IPS-18c (cell line): ENCODE measurements at regions not wholly inside any gene's neighbourhood (a gene's known extent, or its start where the extent isn't known, plus 50 kb on each side); places are given as distances from the start of the nearest gene placed in this dataset.
A peak's percentile ranks its signal among the peaks of the same experiment; 100 is the strongest.

Experiments
- H3K4me3 ChIP-seq: 2 replicates; pipeline ENCODE4 v1.7.0; 2013; ENCODE audit warnings: low read depth, mild to moderate bottlenecking, low read length, moderate library complexity; ENCODE audit not compliant: insufficient read depth
- H3K9me3 ChIP-seq: one replicate; pipeline ENCODE4 v1.6.1; 2013; ENCODE audit warnings: mild to moderate bottlenecking, low read length, moderate library complexity; ENCODE audit not compliant: control insufficient read depth, insufficient read depth

DNA sequence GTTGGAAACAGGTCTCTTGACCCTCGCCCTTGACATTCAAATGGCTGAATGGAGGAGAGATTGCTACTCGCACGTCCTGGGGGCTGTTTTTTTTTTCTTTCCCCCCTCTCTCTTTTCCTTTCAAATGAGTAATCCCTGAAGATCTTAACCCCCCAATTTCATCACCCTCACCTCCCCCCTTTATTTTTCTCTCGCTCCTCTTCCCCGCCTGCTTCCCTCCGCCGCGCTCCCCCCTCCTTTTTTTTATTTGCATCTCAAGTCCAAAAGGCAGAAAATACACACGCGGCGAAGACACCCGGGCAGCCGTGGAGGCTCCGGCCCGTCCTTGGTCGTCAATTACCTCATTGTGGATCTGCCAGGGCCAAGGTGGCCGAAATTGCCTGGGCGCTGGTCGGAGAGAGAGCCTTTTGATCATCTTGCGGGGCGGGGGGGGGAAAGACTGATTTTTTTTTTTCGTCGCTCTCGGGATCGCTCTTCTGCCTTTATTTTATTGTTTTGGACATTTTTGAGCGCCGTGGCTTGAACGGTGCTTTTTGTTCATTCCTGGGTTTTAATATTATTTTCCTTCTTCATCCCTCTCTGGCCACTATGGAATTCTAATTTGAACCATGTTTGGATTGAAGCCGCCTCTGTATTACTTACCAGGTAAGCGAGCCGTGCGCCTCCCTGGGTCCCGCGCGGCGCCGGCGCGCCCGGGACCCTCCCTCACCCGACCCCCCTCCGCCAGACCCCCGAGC is 57.2 kb upstream of the GSE1 start:
- Histone ChIP-seq H3K4me3 (peak overlapping the region; percentile 71), H3K9me3 (peaks cover 6% of the 10 kb centered on the region)

DNA sequence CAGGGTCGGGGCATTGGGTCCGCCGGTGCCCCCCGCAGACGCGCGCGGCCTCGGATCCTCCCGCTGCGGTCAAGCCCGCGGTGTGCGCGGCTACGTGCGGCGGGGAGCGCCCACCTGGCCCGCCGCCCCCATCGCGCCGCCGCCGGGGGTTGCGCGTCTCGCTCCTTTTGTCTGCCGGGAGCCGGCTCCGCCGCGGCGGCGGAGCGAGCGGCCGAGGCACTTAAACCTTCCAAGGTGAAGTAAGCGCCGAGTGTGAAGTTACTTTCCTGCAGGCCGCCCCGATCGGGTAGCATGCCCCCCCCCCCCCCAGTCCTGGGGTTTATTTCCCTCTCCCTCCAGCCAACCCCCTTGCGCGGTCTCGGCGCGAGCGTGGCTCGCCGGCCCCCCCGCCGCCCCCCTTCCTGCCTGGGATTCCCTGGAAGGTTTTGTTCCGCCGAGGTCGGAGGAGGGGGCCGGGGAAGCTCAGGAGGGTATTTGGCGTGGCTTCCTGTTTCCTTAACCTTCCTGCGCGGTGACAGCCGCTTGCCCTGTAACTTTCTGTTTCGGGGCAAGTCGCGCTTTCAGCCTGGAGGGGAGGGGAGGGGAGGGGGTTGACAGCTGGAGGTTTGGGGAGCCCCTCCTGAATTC is 56.6 kb upstream of the GSE1 start:
- Histone ChIP-seq H3K4me3 (peak overlapping the region; percentile 71), H3K9me3 (peaks cover 6% of the 10 kb centered on the region)

DNA sequence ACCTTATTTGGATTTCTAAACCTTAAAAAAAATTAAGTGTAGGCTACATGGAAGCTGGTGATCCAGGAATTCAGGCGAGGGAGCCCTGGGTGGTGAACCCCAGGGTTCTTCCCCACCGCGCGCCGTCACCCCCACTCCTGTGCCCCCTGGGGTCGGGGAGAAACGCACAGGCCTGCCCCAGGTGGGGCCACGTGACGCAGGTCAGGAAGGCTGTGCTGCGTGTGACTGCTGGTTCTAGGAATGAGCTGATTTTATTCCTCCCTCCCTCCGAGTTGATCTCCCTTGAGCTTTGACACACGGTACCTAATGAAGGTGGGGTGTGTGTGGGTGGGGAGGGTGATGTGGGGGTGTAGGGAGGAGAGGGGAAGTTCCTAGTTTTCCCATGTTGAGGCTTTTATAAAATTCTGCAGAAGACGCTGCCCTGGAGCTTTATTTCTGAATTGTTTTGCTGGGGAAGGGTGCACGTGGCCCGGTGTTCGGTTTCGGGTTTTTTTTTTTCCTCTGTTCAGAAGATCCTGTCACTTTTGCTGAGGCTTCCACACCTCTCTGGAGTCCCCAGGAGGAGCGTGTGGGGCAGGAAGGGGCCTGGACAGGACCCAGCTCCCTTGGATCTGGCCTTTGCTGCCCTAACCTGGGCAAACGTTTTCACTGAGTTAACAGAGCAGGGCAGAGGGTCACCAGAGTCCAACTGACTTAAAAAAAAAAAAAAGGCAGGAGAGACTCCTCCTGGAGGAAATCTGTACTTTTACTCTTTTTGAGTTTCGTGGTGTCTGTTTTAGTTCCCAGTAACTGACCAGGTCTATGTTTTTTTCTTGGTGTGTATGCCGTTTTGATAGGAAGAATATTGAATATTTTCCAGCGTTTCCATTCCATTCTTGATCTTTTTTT is 55.8 kb upstream of the GSE1 start:
- H3K4me3 ChIP-seq: peak overlapping the region; percentile 51
- peaks cover 6% of the 10 kb centered on the region for H3K9me3 ChIP-seq

DNA sequence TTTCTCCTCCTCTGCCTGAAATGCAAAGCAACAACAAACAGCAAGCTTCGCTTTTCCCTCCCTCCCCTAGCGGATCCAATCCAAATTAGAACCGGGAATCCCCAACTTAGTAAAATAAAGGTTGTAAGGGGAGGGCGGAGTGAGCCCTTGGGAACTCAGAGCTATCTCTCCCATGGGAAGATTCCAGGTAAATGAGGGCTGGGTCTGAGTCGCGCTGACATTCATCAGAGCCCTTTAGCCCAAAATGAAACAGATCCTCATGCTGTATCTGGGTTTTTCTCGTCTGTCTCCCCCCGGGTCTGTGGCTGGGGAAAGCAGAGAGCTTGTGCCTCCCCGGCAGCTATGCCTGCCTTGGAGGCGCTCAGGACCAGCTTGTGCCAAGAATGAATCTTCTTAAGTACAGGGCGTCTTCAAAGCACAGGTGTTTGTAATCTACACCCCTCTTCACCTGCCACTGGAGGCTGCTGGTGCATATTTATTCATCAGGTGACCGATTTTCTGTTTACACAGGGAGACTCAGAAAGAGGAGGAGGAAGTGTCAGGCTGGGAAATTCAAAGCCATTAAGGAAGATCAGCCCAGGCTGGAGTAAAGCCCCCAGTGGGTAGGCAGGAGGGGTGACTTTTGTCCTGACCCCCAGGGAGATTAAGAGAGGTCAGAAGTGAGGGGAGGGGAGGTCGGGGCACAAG is 55.0 kb upstream of the GSE1 start:
- Histone ChIP-seq H3K9me3 (peaks cover 4% of the 10 kb centered on the region), H3K4me3 (peak overlapping the region; percentile 51; the same call in 1 of the 2 replicates)

DNA sequence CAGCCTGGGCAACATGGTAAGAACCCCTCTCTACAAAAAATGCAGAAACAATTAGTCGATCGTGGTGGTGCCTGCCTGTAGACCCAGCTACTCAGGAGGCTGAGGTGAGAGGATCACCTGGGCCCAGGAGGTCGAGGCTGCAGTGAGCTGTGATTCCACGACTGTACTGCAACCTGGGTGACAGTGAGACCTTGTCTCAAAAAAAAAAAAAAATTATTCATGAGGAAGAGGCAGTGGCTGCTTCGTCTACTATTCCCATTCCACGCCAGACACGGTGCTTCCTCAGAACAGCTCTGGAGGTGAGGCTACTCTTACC is 52.2 kb upstream of the GSE1 start:
- Histone ChIP-seq H3K9me3 (no peaks in the 10 kb centered on the region), H3K4me3 (no peak overlapping the region)

DNA sequence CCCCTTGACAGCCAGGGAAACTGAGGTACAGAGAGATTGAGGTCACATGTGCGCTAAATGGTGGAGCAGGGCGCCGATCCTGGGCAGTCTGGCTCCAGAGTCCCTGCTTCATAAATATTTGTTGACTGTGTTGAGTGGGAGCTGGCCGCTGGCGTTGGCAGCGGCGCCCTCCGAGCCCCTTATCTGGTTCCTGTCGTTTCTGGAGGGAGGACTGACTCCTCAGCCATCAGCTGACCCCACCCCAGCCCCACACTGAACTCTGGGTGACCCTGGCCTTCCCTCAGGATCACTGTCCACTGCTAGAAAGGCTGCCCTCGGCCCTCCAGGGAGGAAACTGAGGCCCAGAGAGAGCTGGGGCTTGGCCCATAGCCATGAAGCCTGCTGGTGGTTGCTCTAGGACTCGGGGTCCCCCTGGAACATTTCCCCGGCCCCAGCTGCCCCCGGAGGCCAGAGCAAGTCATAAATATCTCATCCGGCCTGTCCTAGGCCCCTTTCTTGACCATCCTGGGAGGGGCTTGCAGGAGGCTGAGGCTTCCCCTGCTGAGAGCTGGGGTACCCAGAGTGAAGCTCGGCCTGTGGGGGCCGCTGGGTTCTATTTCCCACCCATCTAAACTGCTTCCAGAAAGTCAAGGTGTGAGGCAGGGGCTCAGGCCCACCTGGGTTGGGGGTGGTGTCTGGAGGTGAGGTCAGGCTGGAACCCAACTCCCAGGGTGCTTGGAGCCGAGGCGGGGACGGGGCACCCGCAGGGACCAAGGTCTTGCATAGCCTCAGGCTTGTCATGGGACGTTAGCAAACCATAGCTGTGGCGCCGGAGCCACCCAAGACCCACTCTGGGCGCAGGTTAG is 51.7 kb upstream of the GSE1 start:
- H3K4me3 ChIP-seq: no peak overlapping the region

DNA sequence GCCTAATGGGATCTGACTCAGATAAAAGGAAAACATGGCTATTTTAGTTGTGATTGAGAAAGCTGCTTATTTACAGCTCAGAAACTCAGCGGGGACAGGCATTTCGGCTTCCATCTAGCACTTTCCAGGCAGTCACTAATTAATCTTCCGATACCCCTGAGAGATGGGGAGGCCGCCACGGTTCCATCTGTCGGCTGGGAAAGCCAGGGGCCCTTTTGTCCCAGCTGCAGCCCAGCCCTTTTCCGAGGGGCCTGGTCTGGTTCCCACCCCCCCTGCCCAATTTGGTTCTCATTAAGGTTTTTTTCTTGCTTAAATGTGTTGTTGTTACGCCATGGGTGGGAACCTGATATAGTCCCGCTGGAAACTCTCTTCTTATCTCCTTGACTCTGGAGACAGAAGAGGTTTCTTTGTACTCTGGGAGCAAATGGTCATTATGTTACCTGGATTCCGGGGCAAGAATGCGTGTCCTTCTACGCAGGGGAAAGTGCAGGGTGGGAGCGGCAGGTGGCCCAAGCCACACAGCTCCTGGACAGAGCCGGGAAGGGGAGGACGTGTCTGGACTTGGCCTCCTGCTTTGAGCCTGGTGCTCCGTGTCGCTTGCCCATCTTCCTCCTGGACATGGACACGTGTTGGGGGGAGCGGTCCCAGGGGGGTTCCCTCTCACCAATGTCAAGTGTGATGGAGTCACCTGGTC is 50.9 kb upstream of the GSE1 start:
- Histone ChIP-seq H3K9me3 (no peaks in the 10 kb centered on the region), H3K4me3 (no peak overlapping the region)

More for the DNA sequence above, 51.7 kb upstream of the GSE1 start:
- H3K9me3 ChIP-seq: no peaks in the 10 kb centered on the region

DNA sequence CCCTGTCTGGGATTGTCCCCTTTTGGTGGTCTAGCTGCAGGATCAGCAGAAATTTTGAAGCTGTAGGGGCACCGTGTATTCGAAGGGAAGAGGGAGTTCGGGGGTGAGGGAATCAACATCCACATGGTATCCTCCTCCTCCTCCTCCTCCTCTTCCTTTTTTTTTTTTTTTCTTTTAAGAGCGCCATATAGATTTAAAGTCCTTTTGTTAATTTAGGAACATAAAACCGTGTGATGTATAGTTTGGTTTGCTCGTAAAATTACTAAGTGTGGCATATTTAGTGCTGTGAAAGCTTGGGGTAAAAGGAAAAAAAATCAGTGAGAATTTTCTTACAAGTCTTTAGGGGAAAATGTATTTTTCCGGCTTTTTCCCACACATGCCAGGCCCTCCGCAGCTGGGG is 50.1 kb upstream of the GSE1 start:
- Histone ChIP-seq H3K4me3 (no peak overlapping the region), H3K9me3 (no peaks in the 10 kb centered on the region)
